GM19240 (cell line): ENCODE measurements at regions not wholly inside any gene's neighbourhood (a gene's known extent, or its start where the extent isn't known, plus 50 kb on each side); places are given as distances from the start of the nearest gene placed in this dataset.

ENCODE experiments used
- DNase-seq: peaks from one replicate; pipeline ENCODE4 v3.0.0; 2011; ENCODE audit warnings: low spot score; ENCODE audit not compliant: insufficient read length

DNA sequence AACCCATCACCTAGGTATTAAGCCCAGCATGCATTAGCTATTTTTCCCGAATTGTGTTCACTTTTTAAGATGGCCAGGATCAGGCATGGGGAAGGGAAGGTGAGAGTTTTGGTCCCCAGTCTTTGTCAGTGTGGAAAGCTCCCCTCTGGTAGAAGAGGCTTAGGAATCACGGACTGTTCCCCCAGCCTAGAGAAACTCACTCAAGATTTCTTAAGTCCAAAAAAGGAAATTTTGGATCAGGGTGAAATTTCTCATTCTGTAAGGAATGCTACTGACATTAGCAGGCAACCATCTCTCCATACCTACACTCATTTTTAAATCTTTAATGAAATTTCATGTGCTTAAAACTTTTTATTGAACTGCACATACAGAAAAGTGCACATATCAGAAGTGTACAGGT lies 70.3 kb upstream of the GALNT15 start:
- no peak for DNase-seq

DNA sequence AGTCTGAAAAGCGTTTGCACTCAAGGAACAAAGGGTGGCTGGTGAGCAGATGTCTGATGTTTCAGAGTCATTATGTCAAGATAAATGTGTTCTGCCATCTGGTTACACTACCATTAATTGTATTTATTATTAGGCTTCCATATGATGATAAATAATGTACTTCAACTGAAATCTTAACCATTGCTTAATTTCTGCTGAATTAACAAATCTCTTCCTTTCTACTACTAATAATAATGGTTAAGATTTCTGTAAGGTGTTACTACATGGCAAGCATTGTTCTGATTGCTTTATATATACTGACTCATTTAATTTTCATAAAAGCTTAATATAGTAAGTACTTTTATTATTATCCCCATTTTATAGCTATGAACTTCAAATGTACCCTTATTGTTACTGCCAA lies 68.4 kb upstream of the GALNT15 start:
- no peak for DNase-seq

DNA sequence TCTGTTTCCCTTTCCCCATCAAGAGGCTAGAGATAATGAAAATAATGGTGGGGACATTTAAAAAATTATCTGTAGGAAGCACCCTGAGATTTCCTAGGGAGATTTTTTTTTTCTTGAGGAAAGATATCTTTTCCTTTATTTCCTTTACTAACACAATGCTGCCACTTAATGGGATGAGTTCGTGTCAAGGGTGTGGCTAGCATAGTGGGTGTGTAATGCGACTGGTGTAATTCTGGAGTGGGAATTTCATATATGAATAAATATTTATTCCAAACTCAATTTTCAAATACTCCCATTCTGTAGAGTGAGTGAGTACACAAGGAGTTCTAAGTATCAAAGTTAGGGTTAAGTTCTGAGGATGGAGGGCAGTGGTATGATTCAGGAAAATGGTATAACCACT lies 66.1 kb upstream of the GALNT15 start:
- no peak for DNase-seq

DNA sequence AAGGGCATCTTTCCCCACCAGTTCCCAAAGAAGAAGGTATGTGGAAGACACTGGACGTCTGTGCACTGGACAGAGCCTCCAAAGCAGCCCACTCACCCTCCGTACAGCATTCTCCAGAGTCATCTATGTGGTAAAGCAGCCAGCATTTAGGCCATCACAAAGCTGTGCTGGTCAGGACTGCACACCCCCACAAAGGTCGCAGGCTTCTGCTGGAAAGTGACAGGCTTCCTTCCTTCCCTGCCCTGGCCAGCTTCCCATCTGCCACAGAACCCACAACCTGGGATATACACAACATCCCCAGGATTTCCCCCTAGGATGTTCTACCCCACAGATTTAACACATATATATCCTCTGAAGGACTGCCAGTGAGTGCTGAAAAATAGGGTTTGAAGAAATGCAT lies 64.6 kb upstream of the GALNT15 start:
- no peak for DNase-seq

DNA sequence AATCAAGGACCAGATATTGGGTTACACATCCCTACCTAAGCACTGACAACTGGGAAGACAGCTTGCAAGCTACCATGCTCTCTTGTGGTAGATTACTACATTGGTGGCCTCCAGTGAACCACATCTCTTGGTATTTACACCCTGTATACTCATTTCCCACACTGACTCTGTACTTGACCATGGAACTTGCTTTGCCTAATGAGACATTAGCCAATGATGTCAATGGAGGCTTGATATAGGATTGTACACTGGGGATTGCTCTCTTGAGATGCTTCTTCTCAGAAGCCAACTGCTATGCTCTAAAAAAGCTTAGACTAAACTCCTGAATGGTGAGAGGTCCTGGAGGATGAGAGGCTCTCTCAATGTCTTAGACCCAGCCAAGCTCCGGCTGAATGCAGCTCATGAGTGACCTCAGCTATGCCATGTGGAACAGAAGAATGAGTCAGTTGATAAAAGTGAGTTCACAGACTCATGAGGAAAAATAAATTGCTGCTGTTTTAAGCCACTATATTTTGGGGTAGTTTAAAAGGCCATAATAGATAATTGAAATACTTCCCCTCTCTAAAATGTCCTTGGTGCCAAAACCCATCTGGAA lies 61.5 kb upstream of the GALNT15 start:
- no peak for DNase-seq

DNA sequence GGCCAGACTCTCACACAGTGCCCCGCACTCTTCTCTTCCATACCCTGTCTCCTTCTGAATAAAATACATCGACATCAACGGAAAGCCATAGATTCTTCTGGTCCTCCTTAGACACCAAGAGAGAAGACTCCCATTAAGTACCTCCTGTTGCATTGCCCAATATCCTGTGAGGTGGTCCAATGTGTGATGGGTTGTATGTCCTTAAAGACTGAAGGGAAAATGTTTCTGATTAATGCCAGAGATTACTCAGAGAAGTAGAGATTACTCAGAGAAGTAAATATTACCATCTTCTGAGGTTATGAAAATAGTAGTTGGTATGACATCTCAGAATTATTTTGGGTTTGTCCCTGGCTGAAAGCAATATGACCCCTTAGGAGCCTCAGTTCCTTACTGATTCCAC lies 60.8 kb upstream of the GALNT15 start:
- DNase-seq, result no peak

DNA sequence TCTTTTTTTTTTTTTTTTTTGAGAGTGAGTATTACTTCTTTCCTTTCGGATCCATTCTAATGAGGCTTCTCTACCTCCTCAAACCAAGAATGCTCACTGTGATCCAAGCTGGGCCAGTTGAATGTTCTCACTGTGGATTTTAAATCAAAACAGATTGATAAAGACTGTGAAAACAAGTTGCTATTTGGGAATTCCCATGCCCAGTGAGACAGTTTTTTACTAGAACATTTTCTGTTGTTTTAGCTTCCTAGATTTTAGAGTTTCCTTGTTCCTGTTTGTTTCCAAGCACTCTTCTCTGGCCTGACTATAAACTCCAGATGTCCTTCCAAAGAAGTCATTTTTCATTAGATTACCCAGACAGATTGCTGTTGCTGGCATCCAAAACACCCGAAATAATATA lies 60.1 kb upstream of the GALNT15 start:
- DNase-seq, result no peak

DNA sequence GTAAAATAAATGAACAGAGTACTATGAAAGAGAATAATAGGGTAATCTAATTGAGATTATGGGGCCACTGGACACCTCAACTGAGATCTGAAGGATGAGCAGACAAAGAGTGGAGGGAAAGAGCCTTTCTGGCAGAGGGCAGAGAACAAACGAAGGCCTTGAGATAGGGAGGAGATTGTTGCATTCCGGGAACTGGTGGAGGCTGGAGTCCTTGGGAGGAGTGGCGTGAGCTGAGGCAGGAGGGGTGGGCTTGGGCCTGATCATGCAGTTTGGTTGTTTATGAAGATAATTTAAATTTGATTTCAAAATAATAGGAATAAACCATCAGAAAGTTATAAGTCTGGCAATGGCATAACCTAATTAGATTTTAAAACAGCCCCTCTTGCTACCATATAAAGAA lies 59.5 kb upstream of the GALNT15 start:
- DNase-seq, result no peak

DNA sequence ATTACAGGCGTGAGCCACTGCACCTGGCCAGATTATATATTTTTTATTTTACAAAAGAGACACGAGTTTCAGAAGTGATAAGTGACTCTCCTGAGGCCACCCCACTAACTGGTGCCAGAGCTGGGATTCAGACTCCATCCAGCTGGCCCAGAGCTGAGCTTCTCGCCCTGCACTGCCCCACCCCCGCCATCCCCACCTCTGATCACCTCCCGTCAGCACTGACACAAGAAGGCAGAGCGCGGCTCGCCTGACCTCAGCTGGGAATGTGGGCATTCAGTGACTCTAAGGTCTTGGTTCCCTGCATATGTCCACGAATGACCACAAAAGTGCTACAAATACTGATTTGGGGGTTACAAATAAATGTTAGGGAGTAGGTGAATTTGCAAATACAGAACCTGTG lies 56.1 kb upstream of the GALNT15 start:
- no peak for DNase-seq

DNA sequence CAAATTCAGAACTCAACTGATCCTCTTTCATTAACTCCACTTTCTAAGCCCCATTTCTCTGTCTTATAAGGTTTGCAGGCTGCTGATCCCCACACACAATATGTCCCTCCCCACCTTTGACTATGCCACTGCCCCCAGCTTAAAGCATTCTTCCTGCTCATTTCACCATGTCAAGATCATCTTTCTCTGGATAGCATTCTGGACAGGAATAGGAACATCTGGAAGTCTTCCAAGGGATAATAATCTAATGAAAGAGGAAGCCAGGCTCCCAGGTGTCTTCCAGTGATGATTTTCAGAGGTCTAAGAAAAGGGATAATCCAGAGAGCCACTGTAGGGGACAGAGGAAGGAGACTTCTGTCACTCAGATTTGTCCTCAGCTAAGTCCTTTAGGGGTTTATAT lies 54.6 kb upstream of the GALNT15 start:
- DNase-seq, result no peak

DNA sequence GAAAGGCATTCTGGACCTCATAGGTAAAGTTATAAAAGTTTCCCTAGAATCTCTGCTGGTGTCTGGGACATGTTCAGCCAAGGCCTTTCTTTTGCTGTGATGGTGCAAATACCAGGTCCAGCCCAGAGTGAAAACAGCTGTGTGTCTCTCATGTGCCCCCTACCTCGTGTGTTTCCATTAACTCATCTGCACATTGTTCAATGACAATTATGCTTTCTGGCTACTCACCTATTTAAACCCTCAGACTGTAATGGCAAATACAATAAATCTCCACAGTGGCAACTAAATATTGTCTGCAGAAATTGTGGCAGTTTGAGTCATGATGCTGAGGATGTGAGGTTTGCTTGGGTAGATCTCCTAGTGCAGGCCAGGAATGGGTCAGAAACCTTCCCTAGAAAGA lies 53.1 kb upstream of the GALNT15 start:
- no peak for DNase-seq

DNA sequence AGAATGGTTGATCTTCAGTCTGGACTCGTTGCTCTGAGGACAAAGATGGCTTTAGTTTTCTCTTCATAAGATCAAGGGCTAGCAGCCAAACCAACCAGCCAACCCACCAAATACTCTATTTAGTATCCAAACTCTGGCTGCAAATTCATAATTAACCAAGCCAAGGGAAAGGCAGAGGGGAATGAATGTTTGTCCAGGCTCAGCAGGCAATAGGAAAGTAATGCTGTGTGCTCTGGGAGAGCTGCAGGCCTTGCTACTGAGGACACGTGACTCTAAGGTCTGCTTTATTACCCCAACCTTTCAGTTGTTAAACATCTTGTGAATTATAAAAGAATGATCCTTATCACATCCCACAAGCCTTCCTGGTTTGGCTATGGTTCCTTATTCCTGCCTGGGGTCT lies 52.3 kb upstream of the GALNT15 start:
- no peak for DNase-seq

DNA sequence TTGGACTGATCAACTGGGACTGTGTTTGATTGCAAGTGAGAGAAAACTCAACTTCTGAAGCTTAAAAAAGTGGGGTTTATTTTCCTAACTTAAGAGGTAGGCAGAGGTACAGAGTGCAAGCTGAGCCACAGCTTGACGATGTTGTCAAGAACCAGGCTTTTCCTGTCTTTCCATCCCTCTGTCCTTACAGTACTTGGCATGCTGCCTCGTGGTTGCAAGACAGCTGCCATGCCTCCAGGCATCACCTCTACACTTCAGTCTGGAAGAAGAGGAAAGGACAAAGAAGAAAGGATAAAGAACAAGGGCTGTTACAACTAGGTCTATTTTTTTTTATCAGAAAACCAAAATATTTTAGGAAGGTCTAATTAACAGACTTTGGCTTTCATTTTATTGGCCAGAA lies 51.8 kb upstream of the GALNT15 start:
- no peak for DNase-seq

DNA sequence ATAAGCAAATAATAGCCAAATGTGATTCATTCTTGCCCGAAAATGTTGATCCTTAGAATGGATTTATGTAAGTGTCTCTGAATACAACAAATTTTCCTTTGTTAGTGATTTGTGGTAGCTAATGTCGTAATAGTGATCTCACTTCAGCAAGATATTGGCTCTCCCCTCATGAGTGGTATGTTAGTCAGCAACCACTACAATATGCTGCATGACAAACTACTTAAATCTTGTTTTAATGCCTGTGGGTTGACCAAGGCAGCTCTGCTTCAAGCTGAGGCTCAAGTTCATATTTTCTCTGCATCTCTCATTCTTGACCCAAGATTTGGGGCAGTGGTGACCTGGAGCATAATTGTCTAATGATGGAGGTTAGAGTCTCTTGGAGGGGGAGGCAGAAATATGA lies 49.8 kb upstream of the GALNT15 start:
- no peak for DNase-seq
